ENCODE measurements at regions not wholly inside any gene's neighbourhood (a gene's known extent, or its start where the extent isn't known, plus 50 kb on each side); places are given as distances from the start of the nearest gene placed in this dataset.

- TF ChIP-seq, protein P1, sequence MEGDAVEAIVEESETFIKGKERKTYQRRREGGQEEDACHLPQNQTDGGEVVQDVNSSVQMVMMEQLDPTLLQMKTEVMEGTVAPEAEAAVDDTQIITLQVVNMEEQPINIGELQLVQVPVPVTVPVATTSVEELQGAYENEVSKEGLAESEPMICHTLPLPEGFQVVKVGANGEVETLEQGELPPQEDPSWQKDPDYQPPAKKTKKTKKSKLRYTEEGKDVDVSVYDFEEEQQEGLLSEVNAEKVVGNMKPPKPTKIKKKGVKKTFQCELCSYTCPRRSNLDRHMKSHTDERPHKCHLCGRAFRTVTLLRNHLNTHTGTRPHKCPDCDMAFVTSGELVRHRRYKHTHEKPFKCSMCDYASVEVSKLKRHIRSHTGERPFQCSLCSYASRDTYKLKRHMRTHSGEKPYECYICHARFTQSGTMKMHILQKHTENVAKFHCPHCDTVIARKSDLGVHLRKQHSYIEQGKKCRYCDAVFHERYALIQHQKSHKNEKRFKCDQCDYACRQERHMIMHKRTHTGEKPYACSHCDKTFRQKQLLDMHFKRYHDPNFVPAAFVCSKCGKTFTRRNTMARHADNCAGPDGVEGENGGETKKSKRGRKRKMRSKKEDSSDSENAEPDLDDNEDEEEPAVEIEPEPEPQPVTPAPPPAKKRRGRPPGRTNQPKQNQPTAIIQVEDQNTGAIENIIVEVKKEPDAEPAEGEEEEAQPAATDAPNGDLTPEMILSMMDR (IDR thresholded peaks at IDR 0.05; ENCODE audit: poor library complexity): no peak
- no peak for TF ChIP-seq EZH2 (IDR thresholded peaks at IDR 0.05; ENCODE audit: borderline replicate concordance)
These were observed 509.5 kb downstream of the TBL1XR1 start for GRCh38 chr3:176687754-176688153.

Data from hepatocyte (in vitro differentiated cells).